ENCODE measurements at regions not wholly inside any gene's neighbourhood (a gene's known extent, or its start where the extent isn't known, plus 50 kb on each side); places are given as distances from the start of the nearest gene placed in this dataset.

DNA sequence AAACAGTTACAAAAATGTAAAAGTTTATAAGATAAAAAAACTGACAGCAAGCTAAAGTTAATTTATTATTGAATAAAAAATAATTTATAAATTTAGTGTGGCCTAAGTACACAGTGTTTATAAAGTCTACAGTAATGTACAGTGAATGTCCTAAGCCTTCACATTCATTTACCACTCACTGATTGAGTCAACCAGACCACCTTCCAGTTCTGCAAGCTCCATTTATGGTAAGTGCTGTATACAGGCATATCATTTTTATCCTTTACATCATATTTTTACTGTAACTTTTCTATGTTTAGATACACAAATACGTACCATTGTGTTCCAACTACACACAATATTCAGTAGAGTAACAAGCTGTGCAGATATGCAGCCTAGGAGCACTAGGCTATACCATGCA lies 184.2 kb upstream of the LRATD1 start:
- TF ChIP-seq, protein P1, sequence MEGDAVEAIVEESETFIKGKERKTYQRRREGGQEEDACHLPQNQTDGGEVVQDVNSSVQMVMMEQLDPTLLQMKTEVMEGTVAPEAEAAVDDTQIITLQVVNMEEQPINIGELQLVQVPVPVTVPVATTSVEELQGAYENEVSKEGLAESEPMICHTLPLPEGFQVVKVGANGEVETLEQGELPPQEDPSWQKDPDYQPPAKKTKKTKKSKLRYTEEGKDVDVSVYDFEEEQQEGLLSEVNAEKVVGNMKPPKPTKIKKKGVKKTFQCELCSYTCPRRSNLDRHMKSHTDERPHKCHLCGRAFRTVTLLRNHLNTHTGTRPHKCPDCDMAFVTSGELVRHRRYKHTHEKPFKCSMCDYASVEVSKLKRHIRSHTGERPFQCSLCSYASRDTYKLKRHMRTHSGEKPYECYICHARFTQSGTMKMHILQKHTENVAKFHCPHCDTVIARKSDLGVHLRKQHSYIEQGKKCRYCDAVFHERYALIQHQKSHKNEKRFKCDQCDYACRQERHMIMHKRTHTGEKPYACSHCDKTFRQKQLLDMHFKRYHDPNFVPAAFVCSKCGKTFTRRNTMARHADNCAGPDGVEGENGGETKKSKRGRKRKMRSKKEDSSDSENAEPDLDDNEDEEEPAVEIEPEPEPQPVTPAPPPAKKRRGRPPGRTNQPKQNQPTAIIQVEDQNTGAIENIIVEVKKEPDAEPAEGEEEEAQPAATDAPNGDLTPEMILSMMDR (IDR thresholded peaks at IDR 0.05; ENCODE audit: borderline replicate concordance) = no peak
- Histone ChIP-seq H3K4me1 (no peaks in the 10 kb centered on the region), H3K9me3 (replicated peaks) (peaks cover 19% of the 10 kb centered on the region), H3K4me3 (no peak overlapping the region), H3K27me3 (ENCODE audit: low read depth) (no peaks in the 10 kb centered on the region), H3K36me3 (no peaks in the 10 kb centered on the region), H3K27ac (replicated peaks) (no peak overlapping the region)
- intact Hi-C loops (cut with micrococcal nuclease) = no loop called here
- no peak for DNase-seq

DNA sequence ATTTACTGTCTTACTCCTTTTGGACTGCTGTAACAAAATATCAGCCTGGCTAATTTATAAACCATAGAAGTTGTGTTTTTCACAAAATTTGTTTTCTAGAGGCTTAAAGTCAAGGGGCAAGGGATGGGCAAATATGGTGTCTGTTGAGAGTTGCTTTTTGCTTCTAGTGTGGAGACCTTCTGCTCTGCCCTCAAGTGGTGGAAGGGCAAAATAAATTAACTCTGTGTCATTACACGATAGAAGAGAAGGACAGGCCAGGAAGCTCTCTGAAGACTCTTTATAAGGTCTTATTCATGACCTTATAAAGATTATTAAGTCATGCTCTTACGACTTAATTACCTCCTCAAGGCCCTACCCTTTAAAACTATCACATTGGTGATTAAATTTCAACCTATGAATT lies 181.2 kb upstream of the LRATD1 start:
- TF ChIP-seq, protein P1 (IDR thresholded peaks at IDR 0.05; ENCODE audit: borderline replicate concordance) = no peak
- intact Hi-C loops (cut with micrococcal nuclease) = no loop called here
- Histone ChIP-seq H3K36me3 (no peaks in the 10 kb centered on the region), H3K4me3 (no peak overlapping the region), H3K4me1 (no peaks in the 10 kb centered on the region), H3K27ac (replicated peaks) (no peak overlapping the region), H3K27me3 (ENCODE audit: low read depth) (no peaks in the 10 kb centered on the region), H3K9me3 (replicated peaks) (peaks cover under 1% of the 10 kb centered on the region)
- DNase-seq = no peak

DNA sequence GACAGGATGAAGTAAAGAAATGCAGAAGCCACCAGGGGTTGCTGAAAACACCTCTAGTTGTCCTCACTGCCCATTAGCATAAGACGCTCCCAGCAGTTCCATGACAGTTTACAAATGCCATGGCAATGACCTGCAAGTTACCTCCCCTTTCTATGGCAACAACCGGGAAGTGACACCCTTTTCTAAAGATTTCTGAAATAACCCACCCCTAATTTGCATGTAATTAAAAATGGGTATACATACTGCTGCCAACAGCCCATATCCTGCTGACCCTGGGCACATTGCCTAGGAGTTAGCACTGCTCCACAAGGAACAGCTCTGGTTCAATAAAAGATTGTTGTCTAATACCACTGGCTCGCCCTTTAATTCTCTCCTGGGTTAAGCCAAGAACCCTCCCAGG lies 178.3 kb upstream of the LRATD1 start:
- Histone ChIP-seq H3K9me3 (replicated peaks) (peaks cover 10% of the 10 kb centered on the region), H3K4me1 (no peaks in the 10 kb centered on the region), H3K27me3 (ENCODE audit: low read depth) (no peaks in the 10 kb centered on the region), H3K4me3 (no peak overlapping the region), H3K27ac (replicated peaks) (no peak overlapping the region), H3K36me3 (no peaks in the 10 kb centered on the region)
- DNase-seq = no peak
- TF ChIP-seq, protein P1 (IDR thresholded peaks at IDR 0.05; ENCODE audit: borderline replicate concordance) = no peak
- intact Hi-C loops (cut with micrococcal nuclease) = no loop called here

DNA sequence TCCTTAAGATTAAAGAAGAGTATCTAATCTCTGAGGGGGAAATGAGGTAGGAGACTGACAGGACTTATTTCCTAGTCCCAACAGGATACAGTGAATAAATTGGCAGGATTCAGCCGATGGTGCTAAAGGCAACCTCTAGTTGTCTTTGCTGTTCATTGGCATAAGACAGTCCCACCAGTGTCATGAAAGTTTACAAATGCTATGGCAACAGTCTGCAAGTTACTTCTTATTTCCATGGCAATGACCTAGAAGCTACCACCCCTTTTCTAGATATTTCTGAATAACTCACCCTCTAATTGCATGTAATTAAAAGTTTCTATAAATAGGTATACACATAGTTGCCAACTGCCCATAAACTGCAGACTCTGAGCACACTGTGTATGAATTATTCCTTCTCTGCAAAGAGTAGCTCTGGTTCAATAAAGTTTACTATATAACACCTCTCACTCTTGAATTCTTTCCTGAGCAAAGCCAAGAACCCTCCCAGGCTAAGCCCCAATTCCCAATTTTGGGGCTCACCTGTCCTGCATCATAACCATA lies 172.7 kb upstream of the LRATD1 start:
- intact Hi-C loops (cut with micrococcal nuclease) = no loop called here
- Histone ChIP-seq H3K9me3 (replicated peaks) (peaks cover 11% of the 10 kb centered on the region), H3K27me3 (ENCODE audit: low read depth) (no peaks in the 10 kb centered on the region), H3K4me1 (no peaks in the 10 kb centered on the region), H3K4me3 (no peak overlapping the region), H3K27ac (replicated peaks) (no peak overlapping the region), H3K36me3 (no peaks in the 10 kb centered on the region)
- TF ChIP-seq, protein P1 (IDR thresholded peaks at IDR 0.05; ENCODE audit: borderline replicate concordance) = no peak
- DNase-seq = no peak

DNA sequence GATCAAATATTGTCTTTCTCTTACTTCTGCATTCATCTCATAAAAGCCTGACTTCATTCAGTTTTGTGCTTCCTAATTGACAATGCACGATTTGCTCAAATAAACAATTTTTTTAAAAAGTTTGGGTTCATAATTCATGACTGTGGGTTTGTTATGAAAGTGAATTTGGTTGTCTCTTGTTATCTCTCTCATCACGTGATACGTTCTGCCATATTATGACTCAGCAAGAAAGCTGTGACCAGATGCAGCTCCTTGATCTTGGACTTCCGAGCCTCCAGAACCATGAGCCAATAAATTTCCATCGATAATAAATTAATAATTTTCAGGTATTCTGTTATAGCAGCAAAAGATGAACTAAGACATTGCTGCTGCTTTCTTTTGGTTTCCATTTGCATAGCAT lies 156.5 kb upstream of the LRATD1 start:
- intact Hi-C loops (cut with micrococcal nuclease) = no loop called here
- H3K9me3 ChIP-seq (replicated peaks) = no peaks in the 10 kb centered on the region
- no peak for DNase-seq
- no peak overlapping the region for H3K4me3 ChIP-seq
- no peaks in the 10 kb centered on the region for H3K27me3 ChIP-seq (ENCODE audit: low read depth)
- no peaks in the 10 kb centered on the region for H3K4me1 ChIP-seq
- H3K27ac ChIP-seq (replicated peaks) = no peak overlapping the region
- TF ChIP-seq, protein P1 (IDR thresholded peaks at IDR 0.05; ENCODE audit: borderline replicate concordance) = no peak
- no peaks in the 10 kb centered on the region for H3K36me3 ChIP-seq

All from left ventricle myocardium inferior (tissue), 1 donor.